GM23338 (cell line): ENCODE measurements at regions not wholly inside any gene's neighbourhood (a gene's known extent, or its start where the extent isn't known, plus 50 kb on each side); places are given as distances from the start of the nearest gene placed in this dataset.

Source experiments
- ATAC-seq: fragments of 200-7000 bp; cut with Tn5 transposase; 3 replicates; pipeline ENCODE4 v1.9.1; 2020
- DNase-seq: peaks from one replicate; pipeline ENCODE4 v3.0.0-alpha.2; 2015; ENCODE audit warnings: low spot score
- H2AFZ ChIP-seq: fragments of 200-600 bp; sonication (generic); 2 replicates; pipeline ENCODE4 v1.8.0; 2016; ENCODE audit warnings: antibody characterized with exemption, mild to moderate bottlenecking, moderate library complexity
- H3F3A ChIP-seq: fragments of 200-600 bp; sonication (generic); replicated peaks from 2 replicates; pipeline ENCODE4 v1.8.0; 2017; ENCODE audit warnings: antibody characterized with exemption, mixed run types, low read depth
- H3K27ac ChIP-seq: fragments of 200-600 bp; sonication (generic); 2 replicates; pipeline ENCODE4 v1.6.1; 2016; ENCODE audit warnings: low read depth
- H3K27me3 ChIP-seq: fragments of 200-600 bp; sonication (generic); 2 replicates; pipeline ENCODE4 v1.8.0; 2016; ENCODE audit warnings: mild to moderate bottlenecking, mixed run types, moderate library complexity; ENCODE audit not compliant: insufficient read depth
- H3K36me3 ChIP-seq: fragments of 200-600 bp; sonication (generic); 2 replicates; pipeline ENCODE4 v1.8.0; 2016; ENCODE audit warnings: mild to moderate bottlenecking; ENCODE audit not compliant: insufficient read depth
- H3K4me1 ChIP-seq: fragments of 200-600 bp; sonication (generic); 2 replicates; pipeline ENCODE4 v1.8.0; 2016; ENCODE audit warnings: mild to moderate bottlenecking, moderate library complexity; ENCODE audit not compliant: insufficient read depth
- H3K4me2 ChIP-seq: fragments of 200-600 bp; sonication (generic); 2 replicates; pipeline ENCODE4 v1.7.1; 2017; ENCODE audit warnings: mixed run types
- H3K4me3 ChIP-seq: fragments of 200-600 bp; sonication (generic); 2 replicates; pipeline ENCODE4 v1.6.1; 2016; ENCODE audit warnings: mixed run types
- H3K79me2 ChIP-seq: fragments of 200-600 bp; sonication (generic); replicated peaks from 2 replicates; pipeline ENCODE4 v1.8.0; 2017; ENCODE audit warnings: mild to moderate bottlenecking; ENCODE audit not compliant: insufficient read depth
- H3K9me2 ChIP-seq: fragments of 200-600 bp; sonication (generic); 2 replicates; pipeline ENCODE4 v1.8.0; 2017; ENCODE audit not compliant: insufficient read depth
- H4K20me1 ChIP-seq: fragments of 200-600 bp; sonication (generic); replicated peaks from 2 replicates; pipeline ENCODE4 v1.8.0; 2017; ENCODE audit warnings: mild to moderate bottlenecking; ENCODE audit not compliant: insufficient read depth
- H3K27ac Mint-ChIP-seq: 2 replicates; pipeline ENCODE4 v1.8.0; 2020; ENCODE audit warnings: inconsistent platforms, mild to moderate bottlenecking, moderate library complexity, mixed read lengths
- H3K27me3 Mint-ChIP-seq: 3 replicates; pipeline ENCODE4 v1.8.0; 2022; ENCODE audit warnings: low read depth, mild to moderate bottlenecking, moderate library complexity, mixed read lengths, inconsistent platforms; ENCODE audit not compliant: insufficient read depth, poor library complexity
- H3K36me3 Mint-ChIP-seq: 3 replicates; pipeline ENCODE4 v1.8.0; 2021; ENCODE audit warnings: low read depth, mild to moderate bottlenecking, inconsistent platforms, moderate library complexity, mixed read lengths
- H3K4me1 Mint-ChIP-seq: 3 replicates; pipeline ENCODE4 v1.8.0; 2020; ENCODE audit warnings: mild to moderate bottlenecking, inconsistent platforms, mixed read lengths
- H3K4me3 Mint-ChIP-seq: 3 replicates; pipeline ENCODE4 v1.8.0; 2021; ENCODE audit warnings: moderate library complexity, mild to moderate bottlenecking, inconsistent platforms, mixed read lengths
- H3K9me3 Mint-ChIP-seq: 3 replicates; pipeline ENCODE4 v1.8.0; 2020; ENCODE audit warnings: moderate library complexity, mild to moderate bottlenecking, inconsistent platforms, mixed read lengths
- CREB1 ChIP-seq: fragments of 250-450 bp; sonication (Bioruptor Pico); IDR thresholded peaks from 2 replicates; pipeline ENCODE4 v1.5.0; 2020; ENCODE audit warnings: low read depth, mild to moderate bottlenecking, moderate library complexity
- EZH2phosphoT487 ChIP-seq: fragments of 200-600 bp; sonication (generic); IDR thresholded peaks from one replicate; pipeline ENCODE4 v1.8.1; 2018; ENCODE audit warnings: antibody characterized with exemption; ENCODE audit not compliant: unreplicated experiment
- NANOG ChIP-seq: IDR thresholded peaks from 2 replicates; pipeline ENCODE4 v1.6.1; 2016; ENCODE audit warnings: antibody characterized with exemption, borderline replicate concordance
- POLR2AphosphoS5 ChIP-seq: IDR thresholded peaks from 2 replicates; pipeline ENCODE4 v1.6.1; 2016; ENCODE audit warnings: antibody characterized with exemption, low read depth
- STAT1 ChIP-seq: IDR thresholded peaks from one replicate; pipeline ENCODE4 v1.6.1; 2016; ENCODE audit warnings: antibody characterized with exemption; ENCODE audit not compliant: unreplicated experiment
- TF ChIP-seq, protein P1 (sequence below), 2 experiments: fragments of 200-600 bp in 1 of 2; sonication (generic) in 1 of 2; conservative IDR thresholded peaks; 2 replicates each; pipeline versions ENCODE4 v1.5.1 to v1.6.1; 2016 to 2017; ENCODE audit warnings: antibody characterized with exemption in 2 of 2, low read depth in 2 of 2, mild to moderate bottlenecking in 2 of 2, moderate library complexity in 1 of 2
- TF ChIP-seq, protein P2 (sequence below): fragments of 250-450 bp; sonication (Bioruptor Pico); IDR thresholded peaks from 2 replicates; pipeline ENCODE4 v1.5.0; 2020; ENCODE audit warnings: mild to moderate bottlenecking, moderate library complexity

DNA sequence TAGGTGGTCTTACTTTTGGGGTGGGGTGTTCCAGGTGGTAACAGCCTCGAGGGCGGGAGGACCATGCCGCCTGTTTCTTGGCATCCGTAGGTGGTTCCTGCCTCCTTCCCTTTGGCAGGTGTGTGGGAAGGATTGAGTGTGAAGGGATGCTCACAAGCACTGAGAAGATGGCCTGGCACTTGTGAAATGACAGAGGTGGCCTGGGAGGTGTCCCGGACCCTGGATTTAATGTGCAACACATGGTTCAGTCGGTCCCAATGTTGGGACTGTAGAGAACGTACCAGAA is 165.8 kb upstream of the FOXF1 start:
- Mint-ChIP-seq H3K9me3 (no peaks in the 10 kb centered on the region; the same call in 2 of the 3 replicates), H3K27ac (no peak overlapping the region)
- no peaks in the 10 kb centered on the region for H3K27me3 ChIP-seq

GRCh38 chr16:86344881-86345280 is 165.4 kb upstream of the FOXF1 start:
- ATAC-seq = no peak
- peaks cover 46% of the 10 kb centered on the region for H3K4me1 Mint-ChIP-seq
- TF ChIP-seq STAT1 (no peak), POLR2AphosphoS5 (no peak), NANOG (no peak), CREB1 (CRISPR knock-in tag) (no peak), EZH2phosphoT487 (no peak)
- TF ChIP-seq, protein P1, sequence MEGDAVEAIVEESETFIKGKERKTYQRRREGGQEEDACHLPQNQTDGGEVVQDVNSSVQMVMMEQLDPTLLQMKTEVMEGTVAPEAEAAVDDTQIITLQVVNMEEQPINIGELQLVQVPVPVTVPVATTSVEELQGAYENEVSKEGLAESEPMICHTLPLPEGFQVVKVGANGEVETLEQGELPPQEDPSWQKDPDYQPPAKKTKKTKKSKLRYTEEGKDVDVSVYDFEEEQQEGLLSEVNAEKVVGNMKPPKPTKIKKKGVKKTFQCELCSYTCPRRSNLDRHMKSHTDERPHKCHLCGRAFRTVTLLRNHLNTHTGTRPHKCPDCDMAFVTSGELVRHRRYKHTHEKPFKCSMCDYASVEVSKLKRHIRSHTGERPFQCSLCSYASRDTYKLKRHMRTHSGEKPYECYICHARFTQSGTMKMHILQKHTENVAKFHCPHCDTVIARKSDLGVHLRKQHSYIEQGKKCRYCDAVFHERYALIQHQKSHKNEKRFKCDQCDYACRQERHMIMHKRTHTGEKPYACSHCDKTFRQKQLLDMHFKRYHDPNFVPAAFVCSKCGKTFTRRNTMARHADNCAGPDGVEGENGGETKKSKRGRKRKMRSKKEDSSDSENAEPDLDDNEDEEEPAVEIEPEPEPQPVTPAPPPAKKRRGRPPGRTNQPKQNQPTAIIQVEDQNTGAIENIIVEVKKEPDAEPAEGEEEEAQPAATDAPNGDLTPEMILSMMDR (conservative IDR thresholded peaks at IDR 0.05; ENCODE audit: low read depth in 2 of 2) = no peak

More for the DNA sequence above, 165.8 kb upstream of the FOXF1 start:
- H3K4me3 ChIP-seq = no peak overlapping the region
- Mint-ChIP-seq H3K36me3 (no peaks in the 10 kb centered on the region), H3K4me1 (peaks cover 42% of the 10 kb centered on the region), H3K27me3 (peaks cover 24% of the 10 kb centered on the region), H3K4me3 (no peak overlapping the region)
- H2AFZ ChIP-seq = no peak overlapping the region
- H3F3A ChIP-seq = 0 out of 2 replicates have a peak, but pooled peaks cover 2% of the 10 kb centered on the region
- H3K27ac ChIP-seq = no peak overlapping the region
- ATAC-seq = no peak
- no peaks in the 10 kb centered on the region for H3K79me2 ChIP-seq
- H3K9me2 ChIP-seq = no peaks in the 10 kb centered on the region
- TF ChIP-seq EZH2phosphoT487 = no peak
- TF ChIP-seq, protein P2, sequence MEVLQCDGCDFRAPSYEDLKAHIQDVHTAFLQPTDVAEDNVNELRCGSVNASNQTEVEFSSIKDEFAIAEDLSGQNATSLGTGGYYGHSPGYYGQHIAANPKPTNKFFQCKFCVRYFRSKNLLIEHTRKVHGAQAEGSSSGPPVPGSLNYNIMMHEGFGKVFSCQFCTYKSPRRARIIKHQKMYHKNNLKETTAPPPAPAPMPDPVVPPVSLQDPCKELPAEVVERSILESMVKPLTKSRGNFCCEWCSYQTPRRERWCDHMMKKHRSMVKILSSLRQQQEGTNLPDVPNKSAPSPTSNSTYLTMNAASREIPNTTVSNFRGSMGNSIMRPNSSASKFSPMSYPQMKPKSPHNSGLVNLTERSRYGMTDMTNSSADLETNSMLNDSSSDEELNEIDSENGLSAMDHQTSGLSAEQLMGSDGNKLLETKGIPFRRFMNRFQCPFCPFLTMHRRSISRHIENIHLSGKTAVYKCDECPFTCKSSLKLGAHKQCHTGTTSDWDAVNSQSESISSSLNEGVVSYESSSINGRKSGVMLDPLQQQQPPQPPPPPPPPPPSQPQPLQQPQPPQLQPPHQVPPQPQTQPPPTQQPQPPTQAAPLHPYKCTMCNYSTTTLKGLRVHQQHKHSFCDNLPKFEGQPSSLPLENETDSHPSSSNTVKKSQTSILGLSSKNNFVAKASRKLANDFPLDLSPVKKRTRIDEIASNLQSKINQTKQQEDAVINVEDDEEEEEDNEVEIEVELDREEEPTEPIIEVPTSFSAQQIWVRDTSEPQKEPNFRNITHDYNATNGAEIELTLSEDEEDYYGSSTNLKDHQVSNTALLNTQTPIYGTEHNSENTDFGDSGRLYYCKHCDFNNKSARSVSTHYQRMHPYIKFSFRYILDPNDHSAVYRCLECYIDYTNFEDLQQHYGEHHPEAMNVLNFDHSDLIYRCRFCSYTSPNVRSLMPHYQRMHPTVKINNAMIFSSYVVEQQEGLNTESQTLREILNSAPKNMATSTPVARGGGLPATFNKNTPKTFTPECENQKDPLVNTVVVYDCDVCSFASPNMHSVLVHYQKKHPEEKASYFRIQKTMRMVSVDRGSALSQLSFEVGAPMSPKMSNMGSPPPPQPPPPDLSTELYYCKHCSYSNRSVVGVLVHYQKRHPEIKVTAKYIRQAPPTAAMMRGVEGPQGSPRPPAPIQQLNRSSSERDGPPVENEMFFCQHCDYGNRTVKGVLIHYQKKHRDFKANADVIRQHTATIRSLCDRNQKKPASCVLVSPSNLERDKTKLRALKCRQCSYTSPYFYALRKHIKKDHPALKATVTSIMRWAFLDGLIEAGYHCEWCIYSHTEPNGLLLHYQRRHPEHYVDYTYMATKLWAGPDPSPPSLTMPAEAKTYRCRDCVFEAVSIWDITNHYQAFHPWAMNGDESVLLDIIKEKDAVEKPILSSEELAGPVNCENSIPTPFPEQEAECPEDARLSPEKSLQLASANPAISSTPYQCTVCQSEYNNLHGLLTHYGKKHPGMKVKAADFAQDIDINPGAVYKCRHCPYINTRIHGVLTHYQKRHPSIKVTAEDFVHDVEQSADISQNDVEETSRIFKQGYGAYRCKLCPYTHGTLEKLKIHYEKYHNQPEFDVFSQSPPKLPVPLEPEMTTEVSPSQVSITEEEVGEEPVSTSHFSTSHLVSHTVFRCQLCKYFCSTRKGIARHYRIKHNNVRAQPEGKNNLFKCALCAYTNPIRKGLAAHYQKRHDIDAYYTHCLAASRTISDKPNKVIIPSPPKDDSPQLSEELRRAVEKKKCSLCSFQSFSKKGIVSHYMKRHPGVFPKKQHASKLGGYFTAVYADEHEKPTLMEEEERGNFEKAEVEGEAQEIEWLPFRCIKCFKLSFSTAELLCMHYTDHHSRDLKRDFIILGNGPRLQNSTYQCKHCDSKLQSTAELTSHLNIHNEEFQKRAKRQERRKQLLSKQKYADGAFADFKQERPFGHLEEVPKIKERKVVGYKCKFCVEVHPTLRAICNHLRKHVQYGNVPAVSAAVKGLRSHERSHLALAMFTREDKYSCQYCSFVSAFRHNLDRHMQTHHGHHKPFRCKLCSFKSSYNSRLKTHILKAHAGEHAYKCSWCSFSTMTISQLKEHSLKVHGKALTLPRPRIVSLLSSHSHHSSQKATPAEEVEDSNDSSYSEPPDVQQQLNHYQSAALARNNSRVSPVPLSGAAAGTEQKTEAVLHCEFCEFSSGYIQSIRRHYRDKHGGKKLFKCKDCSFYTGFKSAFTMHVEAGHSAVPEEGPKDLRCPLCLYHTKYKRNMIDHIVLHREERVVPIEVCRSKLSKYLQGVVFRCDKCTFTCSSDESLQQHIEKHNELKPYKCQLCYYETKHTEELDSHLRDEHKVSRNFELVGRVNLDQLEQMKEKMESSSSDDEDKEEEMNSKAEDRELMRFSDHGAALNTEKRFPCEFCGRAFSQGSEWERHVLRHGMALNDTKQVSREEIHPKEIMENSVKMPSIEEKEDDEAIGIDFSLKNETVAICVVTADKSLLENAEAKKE (CRISPR knock-in tag) = no peak
- no peak for DNase-seq
- no peaks in the 10 kb centered on the region for H4K20me1 ChIP-seq
- no peaks in the 10 kb centered on the region for H3K36me3 ChIP-seq
- peak overlapping the region; percentile 40; the same call in 1 of the 2 replicates for H3K4me2 ChIP-seq
- H3K4me1 ChIP-seq = peaks cover 20% of the 10 kb centered on the region

More at GRCh38 chr16:86344881-86345280, 165.4 kb upstream of the FOXF1 start:
- Histone ChIP-seq H3K4me3 (no peak overlapping the region), H3K36me3 (no peaks in the 10 kb centered on the region), H3K4me1 (peaks cover 20% of the 10 kb centered on the region), H3F3A (0 out of 2 replicates have a peak, but pooled peaks cover 2% of the 10 kb centered on the region), H4K20me1 (no peaks in the 10 kb centered on the region), H3K9me2 (no peaks in the 10 kb centered on the region), H3K27ac (no peak overlapping the region), H3K79me2 (no peaks in the 10 kb centered on the region), H2AFZ (no peak overlapping the region), H3K4me2 (peak overlapping the region; percentile 40; the same call in 1 of the 2 replicates), H3K27me3 (no peaks in the 10 kb centered on the region)
- Mint-ChIP-seq H3K9me3 (no peaks in the 10 kb centered on the region; the same call in 2 of the 3 replicates), H3K4me3 (no peak overlapping the region), H3K27me3 (peaks cover 24% of the 10 kb centered on the region), H3K27ac (no peak overlapping the region), H3K36me3 (no peaks in the 10 kb centered on the region)
- DNase-seq = no peak
